H1 (cell line): ENCODE measurements at regions not wholly inside any gene's neighbourhood (a gene's known extent, or its start where the extent isn't known, plus 50 kb on each side); places are given as distances from the start of the nearest gene placed in this dataset.

ENCODE experiments used
- CTCF ChIA-PET: fragments of 300-600 bp; sonication (Branson Sonifier 250); formaldehyde crosslinking; loops from one replicate; lab custom pipeline; 2021; ENCODE audit not compliant: partially characterized antibody; lab: Charles Lee
- POLR2A ChIA-PET: fragments of 300-600 bp; sonication (Branson Sonifier 250); formaldehyde crosslinking; loops from one replicate; lab custom pipeline; 2021; ENCODE audit warnings: inconsistent platforms; ENCODE audit not compliant: partially characterized antibody; lab: Charles Lee
- DNase-seq, 2 experiments: peaks; one replicate each; pipeline versions ENCODE4 v3.0.0 to v3.0.0-alpha.2; 2010 to 2022; ENCODE audit warnings: low spot score in 2 of 2, low read depth in 1 of 2, mixed read lengths in 1 of 2
- FAIRE-seq: peaks from 2 replicates; lab custom pipeline; 2011; peaks lifted over from hg19 to GRCh38; lab: Jason Lieb, UNC
- H2AFZ ChIP-seq: 2 replicates; pipeline ENCODE4 v1.8.1; 2012; ENCODE audit warnings: low read length, inconsistent platforms
- H2AK5ac ChIP-seq: 2 replicates; pipeline ENCODE4 v1.6.1; 2013; ENCODE audit warnings: low read depth, low read length
- H2BK120ac ChIP-seq: replicated peaks from 2 replicates; pipeline ENCODE3; 2013; ENCODE audit warnings: low read depth, low read length, inconsistent platforms
- H2BK12ac ChIP-seq: 2 replicates; pipeline ENCODE4 v1.6.1; 2013; ENCODE audit warnings: low read depth, low read length
- H2BK15ac ChIP-seq: 2 replicates; pipeline ENCODE4 v1.6.1; 2013; ENCODE audit warnings: low read length
- H2BK20ac ChIP-seq: 2 replicates; pipeline ENCODE4 v1.6.1; 2013; ENCODE audit warnings: low read length
- H2BK5ac ChIP-seq: 2 replicates; pipeline ENCODE4 v1.6.1; 2013; ENCODE audit warnings: low read depth, low read length
- H3K14ac ChIP-seq: 2 replicates; pipeline ENCODE4 v1.6.1; 2013; ENCODE audit warnings: inconsistent platforms; ENCODE audit not compliant: insufficient read length
- H3K18ac ChIP-seq: 2 replicates; pipeline ENCODE4 v1.6.1; 2013; ENCODE audit warnings: low read length; ENCODE audit errors: extremely low read depth
- H3K23ac ChIP-seq: 2 replicates; pipeline ENCODE4 v1.6.1; 2013; ENCODE audit warnings: inconsistent platforms; ENCODE audit not compliant: insufficient read length
- H3K23me2 ChIP-seq: 2 replicates; pipeline ENCODE4 v1.6.1; 2013; ENCODE audit warnings: low read depth, low read length
- H3K27ac ChIP-seq: 2 replicates; pipeline ENCODE4 v1.6.1; 2011; ENCODE audit warnings: low read depth, low read length, inconsistent platforms
- H3K27me3 ChIP-seq, 4 experiments: replicated peaks in 1 of 4; 1 replicate in 1 of 4; 2 replicates in 3 of 4; pipeline versions ENCODE4 v1.6.1 to v1.8.1; 2011 to 2013; ENCODE audit warnings: low read length in 3 of 4, mild to moderate bottlenecking in 3 of 4, inconsistent platforms in 2 of 4, mixed read lengths in 2 of 4, moderate library complexity in 1 of 4; ENCODE audit not compliant: control insufficient read depth in 3 of 4, insufficient read depth in 3 of 4; ENCODE audit errors: extremely low read depth in 1 of 4
- H3K36me3 ChIP-seq, 4 experiments: 2 replicates each; pipeline versions ENCODE4 v1.6.1 to v1.8.1; 2011 to 2013; ENCODE audit warnings: mild to moderate bottlenecking in 4 of 4, low read length in 3 of 4, moderate library complexity in 2 of 4, control low read depth in 1 of 4, inconsistent platforms in 1 of 4; ENCODE audit not compliant: insufficient read depth in 4 of 4, control insufficient read depth in 2 of 4
- H3K4ac ChIP-seq: replicated peaks from 2 replicates; pipeline ENCODE3; 2013; ENCODE audit warnings: low read length, low read depth, mixed read lengths, inconsistent platforms; ENCODE audit not compliant: insufficient read length
- H3K4me1 ChIP-seq, 4 experiments: replicated peaks in 1 of 4; 1 replicate in 1 of 4; 2 replicates in 3 of 4; pipeline versions ENCODE4 v1.6.1 to v1.8.1; 2011 to 2013; ENCODE audit warnings: low read length in 3 of 4, inconsistent platforms in 2 of 4, mixed read lengths in 1 of 4; ENCODE audit not compliant: insufficient read depth in 4 of 4, control insufficient read depth in 3 of 4
- H3K4me2 ChIP-seq, 2 experiments: 2 replicates each; pipeline versions ENCODE4 v1.6.1 to v1.8.1; 2011 to 2013; ENCODE audit warnings: low read depth in 2 of 2, low read length in 2 of 2, control low read depth in 1 of 2, inconsistent platforms in 1 of 2, mild to moderate bottlenecking in 1 of 2; ENCODE audit not compliant: insufficient read depth in 1 of 2
- H3K4me3 ChIP-seq, 4 experiments: fragments of 200-600, 300-600 bp in 1 of 4; sonication (generic), shearing (Covaris generic), sonication (Bioruptor Twin) in 1 of 4; 2 replicates each; pipeline versions ENCODE4 v1.5.1 to v1.8.1; 2011 to 2016; ENCODE audit warnings: low read length in 4 of 4, low read depth in 3 of 4, control low read depth in 2 of 4, inconsistent platforms in 2 of 4, mild to moderate bottlenecking in 2 of 4, mixed read lengths in 1 of 4, moderate library complexity in 1 of 4; ENCODE audit not compliant: insufficient read depth in 2 of 4; ENCODE audit errors: extremely low read depth in 1 of 4
- H3K56ac ChIP-seq: replicated peaks from 2 replicates; pipeline ENCODE3; 2013; ENCODE audit warnings: low read depth, mild to moderate bottlenecking, mixed read lengths, low read length, inconsistent platforms; ENCODE audit not compliant: insufficient read length
- H3K79me1 ChIP-seq: 2 replicates; pipeline ENCODE4 v1.6.1; 2013; ENCODE audit warnings: low read depth, low read length, control low read depth
- H3K79me2 ChIP-seq, 2 experiments: 2 replicates each; pipeline versions ENCODE4 v1.6.1 to v1.8.1; 2012 to 2013; ENCODE audit warnings: low read length in 2 of 2, mild to moderate bottlenecking in 2 of 2, inconsistent platforms in 1 of 2; ENCODE audit not compliant: insufficient read depth in 2 of 2, control insufficient read depth in 1 of 2
- H3K9ac ChIP-seq, 4 experiments: replicated peaks in 1 of 4; 1 replicate in 1 of 4; 2 replicates in 3 of 4; pipeline versions ENCODE4 v1.6.1 to v1.8.1; 2011 to 2013; ENCODE audit warnings: low read depth in 3 of 4, low read length in 3 of 4, control low read depth in 2 of 4, mild to moderate bottlenecking in 2 of 4, moderate library complexity in 2 of 4, inconsistent platforms in 1 of 4; ENCODE audit errors: extremely low read depth in 1 of 4
- H3K9me3 ChIP-seq, 2 experiments: 2 replicates each; pipeline versions ENCODE4 v1.6.1 to v1.8.1; 2012 to 2013; ENCODE audit warnings: mild to moderate bottlenecking in 2 of 2, moderate library complexity in 2 of 2, control low read depth in 1 of 2, inconsistent platforms in 1 of 2, low read depth in 1 of 2, low read length in 1 of 2, mixed read lengths in 1 of 2; ENCODE audit not compliant: insufficient read depth in 2 of 2
- H4K20me1 ChIP-seq, 2 experiments: replicated peaks in 1 of 2; 2 replicates each; pipeline versions ENCODE3 to v1.8.1; 2011 to 2013; ENCODE audit warnings: inconsistent platforms in 2 of 2, low read length in 2 of 2, mild to moderate bottlenecking in 1 of 2; ENCODE audit not compliant: insufficient read depth in 2 of 2, control insufficient read depth in 1 of 2
- H4K5ac ChIP-seq: 2 replicates; pipeline ENCODE4 v1.6.1; 2013; ENCODE audit warnings: low read length, low read depth, mixed read lengths, inconsistent platforms; ENCODE audit not compliant: insufficient read length
- H4K8ac ChIP-seq: 2 replicates; pipeline ENCODE4 v1.8.0; 2013; ENCODE audit warnings: mild to moderate bottlenecking, moderate library complexity, low read length, inconsistent platforms; ENCODE audit not compliant: insufficient read depth; ENCODE audit errors: extremely low read depth
- H4K91ac ChIP-seq: replicated peaks from 2 replicates; pipeline ENCODE3; 2013; ENCODE audit warnings: low read length, mixed read lengths, inconsistent platforms; ENCODE audit not compliant: insufficient read length
- EZH2 ChIP-seq: fragments of 200-600 bp; sonication (generic); IDR thresholded peaks from 2 replicates; pipeline ENCODE4 v1.7.1; 2012; ENCODE audit warnings: low read depth, mild to moderate bottlenecking, moderate library complexity, low read length, inconsistent platforms; ENCODE audit not compliant: severe bottlenecking
- RBBP5 ChIP-seq: IDR thresholded peaks from 2 replicates; pipeline ENCODE4 v1.7.1; 2012; ENCODE audit warnings: low read depth, mild to moderate bottlenecking, inconsistent platforms, low read length, moderate library complexity, borderline replicate concordance
- SP2 ChIP-seq: IDR thresholded peaks from 2 replicates; pipeline ENCODE4 v1.6.1; 2012; ENCODE audit warnings: mild to moderate bottlenecking, low read length, inconsistent platforms
- WGBS, 2 experiments: shearing (Covaris generic) in 1 of 2; methylation state at CpG; one replicate each; pipeline versions ENCODE4 v1.1.6 to v1.1.7; 2013 to 2015; ENCODE audit warnings: low lambda C conversion rate in 2 of 2, mixed read lengths in 2 of 2, inconsistent platforms in 1 of 2, low coverage in 1 of 2, missing lambda C conversion rate in 1 of 2; ENCODE audit not compliant: insufficient replicate concordance in 2 of 2, insufficient coverage in 1 of 2, insufficient read length in 1 of 2; ENCODE audit errors: extremely low coverage in 1 of 2, missing lambda C conversion rate in 1 of 2; 5-methylcytosine and 5-hydroxymethylcytosine counted together

GRCh38 chr10:3006093-3006492 is 61.3 kb upstream of the PFKP start:
- peak overlapping the region; percentile 26; the same call in 1 of the 2 replicates for H2BK20ac ChIP-seq
- H3K79me2 ChIP-seq, result no peaks in the 10 kb centered on the region
- no peak overlapping the region for H2BK15ac ChIP-seq
- H2BK120ac ChIP-seq, result no peak overlapping the region
- WGBS, 2 experiments, result 56% methylated on average over 3 of the region's 3 CpGs; no CpG with 5 or more reads in 1 of the 2 experiments
- no peaks in the 10 kb centered on the region; a peak in 3 of 7 replicates for H3K27me3 ChIP-seq
- H2AK5ac ChIP-seq, result no peak overlapping the region
- H3K23me2 ChIP-seq, result no peaks in the 10 kb centered on the region
- no peaks in the 10 kb centered on the region for H3K36me3 ChIP-seq
- H2BK12ac ChIP-seq, result no peak overlapping the region
- 0 out of 7 replicates have a peak, but pooled peaks cover 0 to 2% (median 0%) of the 10 kb centered on the region in 4 experiments for H3K4me1 ChIP-seq
- H2AFZ ChIP-seq, result no peak overlapping the region
- no peak overlapping the region for H3K18ac ChIP-seq
- no peak overlapping the region for H3K4ac ChIP-seq
- no peak overlapping the region for H3K4me3 ChIP-seq
- H3K9ac ChIP-seq, result no peak overlapping the region
- no peak overlapping the region for H4K91ac ChIP-seq
- H3K4me2 ChIP-seq, result no peak overlapping the region
- ChIA-PET POLR2A (no interaction called here), CTCF (no interaction called here)
- no peak overlapping the region for H3K27ac ChIP-seq
- H3K9me3 ChIP-seq, result no peaks in the 10 kb centered on the region
- no peaks in the 10 kb centered on the region for H3K79me1 ChIP-seq
- H3K14ac ChIP-seq, result no peak overlapping the region
- H4K20me1 ChIP-seq, result no peaks in the 10 kb centered on the region
- H2BK5ac ChIP-seq, result no peak overlapping the region
- no peak for DNase-seq
- no peak overlapping the region for H4K8ac ChIP-seq
- H3K23ac ChIP-seq, result no peak overlapping the region
- FAIRE-seq, result no peak
- no peak overlapping the region for H3K56ac ChIP-seq
- no peak overlapping the region for H4K5ac ChIP-seq
- TF ChIP-seq SP2 (no peak), EZH2 (no peak), RBBP5 (no peak)
